Stimulated activated CD8-positive, alpha-beta memory T cell treated with anti-CD3 and anti-CD28 coated beads, Interleukin-4, amount 100 ng/mL, for 4 hours (primary cell): ENCODE measurements at regions not wholly inside any gene's neighbourhood (a gene's known extent, or its start where the extent isn't known, plus 50 kb on each side); places are given as distances from the start of the nearest gene placed in this dataset.
"Not testable (repeated sequence)": the region's sequence is repeated elsewhere in the genome, so short reads cannot be mapped to it uniquely, and the experiment has no call there.

Source experiments
- DNase-seq, 2 donors: peaks; one replicate each; pipeline ENCODE4 v3.0.0-alpha.2; 2020; ENCODE audit warnings: low read depth in 2 of 2, low spot score in 1 of 2

DNA sequence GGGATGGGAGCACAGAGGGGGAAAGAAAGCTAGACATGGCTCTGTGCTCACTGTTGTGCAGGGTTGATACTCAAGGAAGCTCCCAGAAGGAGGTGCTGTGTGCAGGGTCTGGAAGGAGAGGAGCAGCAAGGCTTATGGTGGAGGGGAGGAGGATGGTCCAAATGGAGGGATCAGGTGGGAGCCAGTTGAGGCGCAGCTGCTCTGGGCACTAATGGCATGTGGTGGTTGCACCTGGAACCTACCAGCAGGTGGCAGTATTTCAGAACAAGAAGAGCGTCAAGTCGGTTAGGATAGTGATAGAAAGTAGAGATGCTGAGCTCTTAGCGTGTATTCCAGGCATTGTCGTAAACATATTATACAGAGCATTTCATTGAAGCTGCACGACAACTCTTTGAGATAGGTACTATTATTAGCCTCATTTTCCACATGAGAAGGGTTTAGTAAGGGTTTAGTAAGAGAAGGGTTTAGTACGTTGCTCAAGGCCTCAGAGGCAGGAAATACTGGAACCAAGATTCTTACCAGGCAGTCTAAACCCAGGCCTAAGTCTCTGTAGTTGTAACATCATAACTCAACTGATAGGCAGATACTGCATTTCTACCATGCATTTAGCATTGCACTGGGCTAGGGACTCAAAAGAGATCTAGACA, 223.7 kb downstream of the CYP26B1 start:
- DNase-seq = peak; percentile 2 to 6

GRCh38 chr2:71923143-71923525, 224.5 kb downstream of the CYP26B1 start:
- DNase-seq = no peak

- no peak for DNase-seq
These were observed 225.0 kb downstream of the CYP26B1 start for GRCh38 chr2:71922499-71923142.

- DNase-seq = no peak
These were observed 225.6 kb downstream of the CYP26B1 start for GRCh38 chr2:71922091-71922490.

DNA sequence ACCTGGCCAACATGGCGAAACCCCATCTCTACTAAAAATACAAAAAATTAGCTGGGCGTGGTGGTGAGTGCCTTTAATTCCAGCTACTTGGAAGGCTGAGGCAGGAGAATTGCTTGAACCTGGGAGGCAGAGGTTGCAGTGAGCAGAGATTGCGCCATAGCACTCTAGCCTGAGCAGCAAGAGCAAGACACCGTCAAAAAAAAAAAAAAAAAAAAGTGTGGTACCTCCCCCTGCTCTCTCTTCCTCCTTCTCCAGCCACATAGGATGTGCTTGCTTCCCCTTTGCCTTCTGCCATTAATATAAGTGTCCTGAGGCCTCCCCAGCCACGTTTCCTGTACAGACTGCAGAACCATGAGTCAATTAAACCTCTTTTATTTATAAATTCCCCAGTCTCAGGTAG, 226.8 kb downstream of the CYP26B1 start:
- not testable (repeated sequence) for DNase-seq

- no peak for DNase-seq
These were observed 228.0 kb downstream of the CYP26B1 start for GRCh38 chr2:71919708-71920107.

DNA sequence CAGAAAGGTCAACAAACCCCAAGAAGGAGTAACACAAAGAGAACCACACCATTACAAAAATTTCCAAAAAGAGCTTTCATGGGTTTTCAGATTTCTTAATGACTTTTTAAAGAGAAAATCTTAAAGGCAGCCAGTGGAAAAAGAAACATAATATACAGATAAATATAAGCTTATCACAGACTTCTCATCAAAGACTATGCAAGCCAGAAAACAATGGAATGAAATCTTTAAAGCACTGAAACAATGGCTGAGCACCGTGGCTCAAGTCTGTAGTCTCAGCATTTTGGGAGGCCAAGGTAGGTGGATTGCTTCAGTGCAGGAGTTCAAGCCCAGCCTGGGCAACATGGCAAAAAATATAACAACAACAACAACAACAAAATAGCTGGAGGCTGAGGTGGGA, 237.4 kb downstream of the CYP26B1 start:
- DNase-seq = no peak

DNA sequence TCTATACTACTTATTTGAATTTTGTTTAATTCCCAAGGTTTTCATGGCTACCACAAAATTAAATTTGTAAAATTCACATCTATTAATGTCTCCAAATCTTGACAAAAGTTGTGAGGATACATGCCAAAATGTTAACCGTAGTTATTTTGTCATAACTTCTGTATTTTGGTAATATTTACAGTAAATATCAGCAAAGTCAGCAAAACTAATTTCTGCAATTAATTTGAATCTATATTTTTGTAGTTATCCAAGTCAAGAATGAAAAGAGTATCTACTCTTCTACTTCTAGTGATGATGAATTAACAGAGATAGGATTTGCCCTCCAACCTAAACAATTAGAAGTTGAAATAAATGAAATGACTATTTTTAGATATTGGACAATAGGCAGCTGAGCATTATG, 238.9 kb downstream of the CYP26B1 start:
- DNase-seq = no peak

DNA sequence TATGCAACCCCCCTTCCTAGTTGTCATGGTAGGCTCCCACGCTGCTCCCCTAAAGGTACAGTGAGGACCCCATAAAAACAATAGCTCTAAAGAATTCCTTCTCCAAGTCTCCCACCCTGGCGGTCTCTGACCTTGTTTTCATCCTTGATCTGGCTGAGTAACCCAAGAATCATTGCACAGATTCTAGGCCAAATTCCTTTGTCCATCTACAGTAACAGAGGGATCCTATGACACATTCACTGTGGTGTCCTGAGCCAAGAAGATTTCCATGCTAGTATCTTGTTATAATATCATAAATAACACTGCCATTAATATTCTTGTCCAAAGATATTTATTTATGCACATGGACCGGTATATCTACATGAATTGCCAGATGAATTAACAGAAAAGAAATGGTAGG, 240.2 kb downstream of the CYP26B1 start:
- no peak for DNase-seq

GRCh38 chr2:71906357-71906973, 241.2 kb downstream of the CYP26B1 start:
- no peak for DNase-seq

- no peak for DNase-seq
These were observed 242.5 kb downstream of the CYP26B1 start for GRCh38 chr2:71905205-71905604.

DNA sequence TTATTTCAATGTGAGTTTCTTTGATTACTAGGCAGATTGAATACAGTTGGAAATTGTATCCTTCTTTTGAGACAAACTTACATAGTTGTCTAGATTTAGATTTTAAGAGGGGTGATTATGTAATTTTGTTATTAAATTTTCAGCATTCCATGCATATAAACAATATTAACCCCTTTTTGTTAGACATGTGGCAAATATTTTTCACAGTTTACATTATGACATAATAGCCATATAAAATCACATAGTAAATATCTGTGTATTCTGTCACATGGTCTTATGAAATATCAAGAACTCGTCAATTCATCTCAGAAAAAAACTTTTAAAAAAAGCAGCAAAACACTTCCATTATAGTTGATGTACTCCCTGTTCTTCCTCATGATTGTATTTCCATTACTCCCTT, 243.8 kb downstream of the CYP26B1 start:
- DNase-seq = no peak

GRCh38 chr2:71901466-71901865, 246.2 kb downstream of the CYP26B1 start:
- DNase-seq = no peak

DNA sequence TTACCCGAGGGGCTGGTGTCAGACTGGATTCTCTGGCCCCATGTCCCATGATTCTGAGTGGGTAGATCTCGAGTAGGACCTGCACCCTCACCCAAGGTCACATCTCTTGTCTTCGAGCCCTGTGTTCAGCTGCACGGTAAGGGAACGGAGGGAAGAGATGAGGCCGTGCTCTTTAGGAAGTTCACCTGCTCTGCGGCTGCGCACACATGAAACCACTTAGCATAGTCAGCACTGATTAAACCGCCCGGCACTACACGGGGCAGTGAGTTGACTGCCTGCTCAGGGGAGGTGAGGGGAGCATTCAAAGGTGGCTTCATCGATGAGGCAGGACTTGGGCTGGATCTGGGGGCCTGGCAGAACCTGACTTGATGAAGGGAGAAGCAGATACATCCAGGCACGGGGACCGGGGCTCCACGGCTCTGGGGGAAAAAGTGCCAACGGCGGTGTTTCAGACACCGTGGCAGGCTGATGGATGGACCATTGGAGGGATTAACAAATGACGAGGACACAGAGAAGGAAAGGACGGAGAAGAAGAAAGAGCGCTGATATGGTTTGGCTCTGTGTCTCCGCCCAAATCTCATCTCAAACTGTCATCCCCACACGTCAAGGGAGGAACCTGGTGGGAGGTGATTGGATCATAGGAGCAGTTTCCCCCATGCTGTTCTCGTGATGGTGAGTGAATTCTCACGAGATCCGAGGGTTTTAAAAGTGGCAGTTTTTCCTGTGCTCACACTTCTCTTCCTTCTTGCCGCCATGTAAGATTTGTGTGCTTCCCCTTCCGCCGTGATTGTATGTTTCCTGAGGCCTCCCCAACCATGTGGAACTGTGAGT, 248.6 kb downstream of the CYP26B1 start:
- no peak for DNase-seq

DNA sequence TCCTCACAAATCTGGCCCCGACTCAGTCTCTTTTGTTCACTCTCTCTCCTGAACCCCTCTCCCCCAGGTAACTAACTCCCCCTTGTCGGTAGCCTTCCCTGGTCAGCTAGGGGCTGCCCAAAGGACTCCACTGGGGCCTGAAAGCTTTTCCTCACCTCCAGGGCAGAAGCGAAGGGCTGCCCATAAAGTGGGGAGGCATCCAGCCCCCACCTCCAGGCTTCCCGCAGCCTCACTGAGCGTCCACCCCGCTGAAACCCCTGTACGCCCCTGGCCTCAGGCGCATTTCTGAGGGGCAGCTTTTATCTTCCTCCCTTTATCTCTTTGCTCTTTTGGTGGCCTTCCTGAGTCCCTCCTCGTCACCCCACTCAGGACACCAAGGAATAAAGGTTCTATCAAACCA, 249.3 kb downstream of the CYP26B1 start:
- DNase-seq = no peak

DNA sequence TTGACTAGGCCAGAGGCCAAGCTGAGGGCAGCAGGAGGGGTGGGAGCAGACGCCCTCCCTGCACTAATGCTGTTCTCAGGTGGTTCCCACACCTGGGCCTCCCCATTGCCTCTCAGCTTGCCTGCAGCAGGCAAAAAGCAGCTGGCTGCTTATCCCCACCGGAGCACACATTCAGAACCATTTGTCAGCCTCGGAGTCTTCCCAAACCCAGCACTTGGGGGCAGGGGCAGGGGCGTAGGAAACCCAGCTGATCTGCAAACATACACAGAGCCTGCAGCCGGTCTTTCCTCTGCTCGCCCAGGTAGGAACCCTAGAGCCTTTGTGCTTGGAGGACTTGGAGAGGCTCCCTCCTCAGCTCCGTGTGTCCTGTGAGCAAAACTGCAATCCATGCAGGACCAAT, 249.8 kb downstream of the CYP26B1 start:
- no peak for DNase-seq

GRCh38 chr2:71897137-71897480, 250.6 kb downstream of the CYP26B1 start:
- DNase-seq = no peak

GRCh38 chr2:71896385-71897136, 251.1 kb downstream of the CYP26B1 start:
- no peak for DNase-seq

DNA sequence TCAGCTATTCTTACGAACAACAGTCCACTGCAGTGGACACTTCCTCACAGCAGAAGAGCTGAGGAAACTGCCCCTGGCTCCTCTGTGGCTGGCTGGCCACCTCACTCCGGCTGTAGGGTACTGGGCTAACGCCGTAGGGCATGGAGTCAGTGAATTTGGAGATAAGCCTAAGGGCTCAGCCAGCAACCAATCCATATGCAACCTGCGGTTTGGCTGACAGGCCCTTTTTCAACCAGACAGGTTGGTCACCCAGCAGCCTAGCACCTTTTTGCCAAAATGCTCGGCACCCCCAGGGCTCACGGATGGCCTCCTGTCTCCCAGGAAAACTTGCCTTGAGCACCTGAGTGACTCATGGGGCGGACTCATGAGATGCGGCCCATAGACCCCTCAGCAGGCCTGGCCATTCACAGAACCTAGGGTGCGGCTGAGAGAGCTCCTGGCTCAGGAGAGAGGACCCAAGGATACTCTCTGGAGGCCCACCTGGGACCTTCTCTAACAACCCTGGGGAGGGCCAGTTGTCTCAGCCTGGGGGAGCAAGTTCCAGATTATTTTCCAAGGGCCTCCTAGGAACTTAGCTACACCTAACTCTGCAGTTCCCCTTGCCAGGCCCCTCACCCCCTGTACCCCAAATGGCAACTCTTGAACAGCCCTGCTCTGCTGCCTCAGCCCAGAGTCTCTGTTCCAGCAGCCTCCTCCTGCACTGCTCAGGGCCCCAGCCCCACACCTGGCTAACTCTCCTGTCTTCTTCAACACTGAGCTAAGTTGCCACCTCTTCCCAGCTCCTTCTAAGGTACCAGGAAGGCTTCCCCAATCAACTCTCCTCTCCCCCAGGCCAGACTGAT, 252.1 kb downstream of the CYP26B1 start:
- no peak for DNase-seq

- no peak for DNase-seq
These were observed 253.4 kb downstream of the CYP26B1 start for GRCh38 chr2:71894261-71894660.
